ENCODE measurements at regions not wholly inside any gene's neighbourhood (a gene's known extent, or its start where the extent isn't known, plus 50 kb on each side); places are given as distances from the start of the nearest gene placed in this dataset.

DNA sequence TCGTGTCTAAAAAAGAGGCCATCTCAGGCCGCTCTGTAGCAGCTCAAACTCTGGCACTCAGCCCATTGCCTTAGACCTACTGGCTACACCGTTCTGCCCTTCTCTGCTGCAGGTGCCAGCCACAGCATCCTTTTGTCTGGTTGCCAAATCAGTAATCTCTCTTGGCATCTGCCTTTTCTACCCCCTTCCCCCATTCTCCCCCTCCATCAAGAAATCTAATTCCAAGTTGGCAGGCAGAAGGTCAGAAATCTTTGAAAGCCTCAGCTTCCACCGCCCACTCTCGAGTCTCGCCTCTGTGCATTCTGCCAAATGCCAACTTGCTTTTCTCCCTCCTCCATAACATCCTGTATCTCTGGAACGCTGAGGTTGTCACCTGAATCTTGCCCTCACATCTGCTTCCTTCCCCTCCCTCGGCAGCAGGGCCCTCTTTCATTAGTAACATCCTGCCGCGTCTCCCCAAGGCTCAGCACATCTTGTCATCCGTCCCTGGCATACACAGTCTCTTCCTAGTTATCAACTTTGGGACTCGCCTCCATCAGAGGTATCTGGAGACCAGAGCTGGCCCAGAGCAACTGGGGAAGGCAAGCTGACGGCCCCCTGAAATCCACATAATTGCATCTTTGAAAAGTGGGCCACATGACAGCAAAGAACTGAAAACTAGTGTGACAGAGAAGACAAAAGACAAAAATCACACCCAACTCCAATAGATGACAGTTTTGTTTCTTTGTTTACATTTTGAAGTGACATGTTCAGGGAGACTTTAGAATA lies 312.0 kb upstream of the CCDC54 start:
- Histone ChIP-seq H2AFZ (peak overlapping the region; percentile 29), H3K9me3 (ENCODE audit: control insufficient read depth, low read length) (no peaks in the 10 kb centered on the region), H3K4me2 (ENCODE audit: low read length) (no peak overlapping the region), H3K4me3 (ENCODE audit: low read depth, low read length) (no peak overlapping the region), H3K4me1 (peaks cover 23% of the 10 kb centered on the region), H3K27me3 (ENCODE audit: control insufficient read depth, insufficient read depth, low read length) (no peaks in the 10 kb centered on the region), H3K36me3 (ENCODE audit: control insufficient read depth, insufficient read depth, low read length) (no peaks in the 10 kb centered on the region), H3K79me2 (no peaks in the 10 kb centered on the region), H3K9ac (no peak overlapping the region), H3K27ac (peak overlapping the region; percentile 82)
- TF ChIP-seq, protein P1, sequence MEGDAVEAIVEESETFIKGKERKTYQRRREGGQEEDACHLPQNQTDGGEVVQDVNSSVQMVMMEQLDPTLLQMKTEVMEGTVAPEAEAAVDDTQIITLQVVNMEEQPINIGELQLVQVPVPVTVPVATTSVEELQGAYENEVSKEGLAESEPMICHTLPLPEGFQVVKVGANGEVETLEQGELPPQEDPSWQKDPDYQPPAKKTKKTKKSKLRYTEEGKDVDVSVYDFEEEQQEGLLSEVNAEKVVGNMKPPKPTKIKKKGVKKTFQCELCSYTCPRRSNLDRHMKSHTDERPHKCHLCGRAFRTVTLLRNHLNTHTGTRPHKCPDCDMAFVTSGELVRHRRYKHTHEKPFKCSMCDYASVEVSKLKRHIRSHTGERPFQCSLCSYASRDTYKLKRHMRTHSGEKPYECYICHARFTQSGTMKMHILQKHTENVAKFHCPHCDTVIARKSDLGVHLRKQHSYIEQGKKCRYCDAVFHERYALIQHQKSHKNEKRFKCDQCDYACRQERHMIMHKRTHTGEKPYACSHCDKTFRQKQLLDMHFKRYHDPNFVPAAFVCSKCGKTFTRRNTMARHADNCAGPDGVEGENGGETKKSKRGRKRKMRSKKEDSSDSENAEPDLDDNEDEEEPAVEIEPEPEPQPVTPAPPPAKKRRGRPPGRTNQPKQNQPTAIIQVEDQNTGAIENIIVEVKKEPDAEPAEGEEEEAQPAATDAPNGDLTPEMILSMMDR (IDR thresholded peaks at IDR 0.05): no peak

DNA sequence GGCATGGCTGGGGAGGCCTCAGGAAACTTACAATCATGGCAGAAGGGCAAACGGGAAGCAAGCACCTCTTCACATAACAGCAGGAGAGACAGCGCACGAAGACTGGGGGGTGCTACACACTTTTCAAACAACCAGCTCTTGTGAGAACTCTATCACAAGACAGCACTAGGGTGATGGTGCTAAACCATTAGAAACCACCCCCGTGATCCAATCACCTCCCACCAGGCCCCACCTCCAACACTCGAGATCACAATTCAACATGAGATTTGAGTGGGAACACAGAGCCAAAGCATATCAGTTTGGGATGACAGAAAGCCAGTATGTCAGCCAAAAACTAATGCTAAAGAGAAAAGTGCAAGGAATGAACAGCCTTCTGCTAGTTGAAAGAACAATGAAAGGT lies 309.8 kb upstream of the CCDC54 start:
- no peak overlapping the region for H3K4me2 ChIP-seq (ENCODE audit: low read length)
- TF ChIP-seq, protein P1 (IDR thresholded peaks at IDR 0.05): no peak
- H3K27me3 ChIP-seq (ENCODE audit: control insufficient read depth, insufficient read depth, low read length): no peaks in the 10 kb centered on the region
- no peak overlapping the region for H3K9ac ChIP-seq
- H3K4me1 ChIP-seq: peaks cover 10% of the 10 kb centered on the region
- no peak overlapping the region for H3K4me3 ChIP-seq (ENCODE audit: low read depth, low read length)
- no peak overlapping the region for H2AFZ ChIP-seq
- H3K9me3 ChIP-seq (ENCODE audit: control insufficient read depth, low read length): no peaks in the 10 kb centered on the region
- H3K79me2 ChIP-seq: no peaks in the 10 kb centered on the region
- H3K27ac ChIP-seq: no peak overlapping the region
- no peaks in the 10 kb centered on the region for H3K36me3 ChIP-seq (ENCODE audit: control insufficient read depth, insufficient read depth, low read length)

DNA sequence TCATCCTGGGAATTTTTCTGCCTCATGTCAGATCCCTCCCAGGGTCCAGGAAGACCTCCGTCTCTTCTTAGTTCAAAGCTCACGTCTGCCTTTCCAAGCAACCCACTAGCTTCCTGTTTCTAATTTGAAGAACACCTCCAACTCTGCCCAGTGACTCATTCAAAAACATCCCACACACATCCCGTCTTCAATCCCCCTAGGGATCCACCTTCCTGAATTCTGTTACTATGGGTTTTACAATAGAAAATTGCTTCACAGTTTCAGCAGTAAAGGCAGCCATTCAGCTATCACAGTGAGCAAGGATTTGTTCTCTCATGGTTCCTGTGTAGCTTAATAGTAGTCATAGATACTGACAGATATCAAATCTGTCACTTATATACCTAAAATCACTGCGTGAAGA lies 308.3 kb upstream of the CCDC54 start:
- no peak overlapping the region for H2AFZ ChIP-seq
- H3K9me3 ChIP-seq (ENCODE audit: control insufficient read depth, low read length): no peaks in the 10 kb centered on the region
- no peaks in the 10 kb centered on the region for H3K27me3 ChIP-seq (ENCODE audit: control insufficient read depth, insufficient read depth, low read length)
- no peaks in the 10 kb centered on the region for H3K36me3 ChIP-seq (ENCODE audit: control insufficient read depth, insufficient read depth, low read length)
- TF ChIP-seq, protein P1 (IDR thresholded peaks at IDR 0.05): no peak
- peaks cover 9% of the 10 kb centered on the region for H3K4me1 ChIP-seq
- no peak overlapping the region for H3K9ac ChIP-seq
- no peak overlapping the region for H3K27ac ChIP-seq
- no peaks in the 10 kb centered on the region for H3K79me2 ChIP-seq
- H3K4me3 ChIP-seq (ENCODE audit: low read depth, low read length): no peak overlapping the region
- H3K4me2 ChIP-seq (ENCODE audit: low read length): no peak overlapping the region

DNA sequence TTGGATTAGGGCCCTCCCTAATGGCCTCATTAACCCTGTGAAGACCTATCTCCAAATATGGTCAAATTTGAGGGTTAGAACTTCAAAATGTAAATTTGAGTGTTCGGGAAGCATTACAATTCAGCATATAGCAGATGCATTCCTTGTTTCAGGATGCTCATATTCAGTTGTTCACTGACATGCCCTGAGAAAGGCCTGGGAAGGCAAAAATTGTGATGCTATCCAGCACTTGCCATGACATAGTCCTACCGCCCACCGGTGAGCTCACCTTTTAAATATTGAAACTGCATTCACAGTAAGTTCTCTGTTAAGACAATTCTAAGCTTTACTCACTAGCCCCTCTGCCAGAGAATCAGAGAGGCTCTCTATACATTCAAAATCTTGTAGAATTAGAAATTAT lies 300.3 kb upstream of the CCDC54 start:
- no peak overlapping the region for H3K4me3 ChIP-seq (ENCODE audit: low read depth, low read length)
- TF ChIP-seq, protein P1 (IDR thresholded peaks at IDR 0.05): no peak
- H3K9me3 ChIP-seq (ENCODE audit: control insufficient read depth, low read length): no peaks in the 10 kb centered on the region
- no peaks in the 10 kb centered on the region for H3K27me3 ChIP-seq (ENCODE audit: control insufficient read depth, insufficient read depth, low read length)
- H3K9ac ChIP-seq: no peak overlapping the region
- H3K27ac ChIP-seq: no peak overlapping the region
- no peak overlapping the region for H3K4me2 ChIP-seq (ENCODE audit: low read length)
- no peak overlapping the region for H2AFZ ChIP-seq
- H3K79me2 ChIP-seq: no peaks in the 10 kb centered on the region
- no peaks in the 10 kb centered on the region for H3K36me3 ChIP-seq (ENCODE audit: control insufficient read depth, insufficient read depth, low read length)
- no peaks in the 10 kb centered on the region for H3K4me1 ChIP-seq

DNA sequence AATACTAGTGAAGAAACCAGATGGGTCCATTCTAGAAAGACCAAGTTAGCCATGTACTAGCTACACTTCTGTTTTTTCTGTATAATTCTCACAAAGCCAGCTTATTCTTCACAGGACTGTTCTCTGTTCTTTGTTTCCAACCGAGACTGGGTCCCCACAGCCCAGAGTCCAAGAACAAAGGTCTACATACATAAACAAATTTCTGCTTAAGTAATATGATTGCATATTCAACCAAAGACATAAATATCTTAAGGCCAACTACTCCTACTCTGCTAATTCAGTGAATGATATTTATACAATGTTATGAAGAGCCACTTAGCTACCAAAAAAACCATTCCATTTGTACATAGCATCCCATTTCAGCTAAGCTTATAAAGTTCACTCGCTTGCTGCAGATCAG lies 299.8 kb upstream of the CCDC54 start:
- no peak overlapping the region for H2AFZ ChIP-seq
- no peaks in the 10 kb centered on the region for H3K9me3 ChIP-seq (ENCODE audit: control insufficient read depth, low read length)
- H3K4me2 ChIP-seq (ENCODE audit: low read length): no peak overlapping the region
- no peaks in the 10 kb centered on the region for H3K4me1 ChIP-seq
- TF ChIP-seq, protein P1 (IDR thresholded peaks at IDR 0.05): no peak
- H3K9ac ChIP-seq: no peak overlapping the region
- no peaks in the 10 kb centered on the region for H3K36me3 ChIP-seq (ENCODE audit: control insufficient read depth, insufficient read depth, low read length)
- H3K27ac ChIP-seq: no peak overlapping the region
- no peak overlapping the region for H3K4me3 ChIP-seq (ENCODE audit: low read depth, low read length)
- no peaks in the 10 kb centered on the region for H3K79me2 ChIP-seq
- H3K27me3 ChIP-seq (ENCODE audit: control insufficient read depth, insufficient read depth, low read length): no peaks in the 10 kb centered on the region

Data from parathyroid adenoma (tissue), 2 donors.